ENCODE measurements at regions not wholly inside any gene's neighbourhood (a gene's known extent, or its start where the extent isn't known, plus 50 kb on each side); places are given as distances from the start of the nearest gene placed in this dataset.

- DNase-seq (ENCODE audit: low read depth) = no peak
Measured at GRCh38 chr3:72147600-72147999, 362.7 kb upstream of the PROK2 start.

GRCh38 chr3:72145506-72146380 is 360.8 kb upstream of the PROK2 start:
- peak; percentile 84 for DNase-seq (ENCODE audit: low read depth)

- no peak for DNase-seq (ENCODE audit: low read depth)
Measured at GRCh38 chr3:72144773-72145505, 360.0 kb upstream of the PROK2 start.

GRCh38 chr3:72143966-72144717 is 359.2 kb upstream of the PROK2 start:
- DNase-seq (ENCODE audit: low read depth) = no peak

- DNase-seq (ENCODE audit: low read depth) = peak; percentile 66
Measured at GRCh38 chr3:72143322-72143721, 358.4 kb upstream of the PROK2 start.

GRCh38 chr3:72142028-72142427 is 357.1 kb upstream of the PROK2 start:
- no peak for DNase-seq (ENCODE audit: low read depth)

- DNase-seq (ENCODE audit: low read depth) = no peak
Measured at GRCh38 chr3:72141264-72141663, 356.3 kb upstream of the PROK2 start.

GRCh38 chr3:72139316-72139715 is 354.4 kb upstream of the PROK2 start:
- DNase-seq (ENCODE audit: low read depth) = no peak

- peak; percentile 19 for DNase-seq (ENCODE audit: low read depth)
Measured at GRCh38 chr3:72137865-72138861, 353.2 kb upstream of the PROK2 start.

- DNase-seq (ENCODE audit: low read depth) = no peak
Measured at GRCh38 chr3:72135636-72136035, 350.7 kb upstream of the PROK2 start.

- no peak for DNase-seq (ENCODE audit: low read depth)
Measured at GRCh38 chr3:72134989-72135451, 350.1 kb upstream of the PROK2 start.

- peak; percentile 50 for DNase-seq (ENCODE audit: low read depth)
Measured at GRCh38 chr3:72133329-72134011, 348.5 kb upstream of the PROK2 start.

GRCh38 chr3:72131899-72132298 is 347.0 kb upstream of the PROK2 start:
- DNase-seq (ENCODE audit: low read depth) = no peak

- DNase-seq (ENCODE audit: low read depth) = no peak
Measured at GRCh38 chr3:72130565-72130964, 345.6 kb upstream of the PROK2 start.

GRCh38 chr3:72129501-72130094 is 344.6 kb upstream of the PROK2 start:
- DNase-seq (ENCODE audit: low read depth) = no peak

- DNase-seq (ENCODE audit: low read depth) = no peak
Measured at GRCh38 chr3:72128921-72129320, 344.0 kb upstream of the PROK2 start.

- no peak for DNase-seq (ENCODE audit: low read depth)
Measured at GRCh38 chr3:72127844-72128243, 342.9 kb upstream of the PROK2 start.

GRCh38 chr3:72127224-72127612 is 342.3 kb upstream of the PROK2 start:
- no peak for DNase-seq (ENCODE audit: low read depth)

- no peak for DNase-seq (ENCODE audit: low read depth)
Measured at GRCh38 chr3:72126441-72127223, 341.7 kb upstream of the PROK2 start.
